IMR-90 (cell line): ENCODE measurements at regions not wholly inside any gene's neighbourhood (a gene's known extent, or its start where the extent isn't known, plus 50 kb on each side); places are given as distances from the start of the nearest gene placed in this dataset.

ENCODE experiments used
- CEBPB ChIP-seq: IDR thresholded peaks from 2 replicates; pipeline ENCODE4 v1.6.1; 2012; ENCODE audit warnings: low read depth, low read length, improper control_type of control experiment
- CTCF ChIP-seq: conservative IDR thresholded peaks from 2 replicates; pipeline ENCODE4 v1.5.1; 2012; ENCODE audit warnings: mild to moderate bottlenecking, low read depth, low read length, improper control_type of control experiment
- MAZ ChIP-seq: IDR thresholded peaks from 2 replicates; pipeline ENCODE4 v1.6.1; 2012; ENCODE audit warnings: low read depth, mild to moderate bottlenecking, low read length, improper control_type of control experiment, moderate library complexity, borderline replicate concordance
- POLR2A ChIP-seq: IDR thresholded peaks from 2 replicates; pipeline ENCODE4 v1.6.1; 2012; ENCODE audit warnings: mild to moderate bottlenecking, low read depth, low read length
- USF2 ChIP-seq: fragments of 150-350 bp; IDR thresholded peaks from 2 replicates; pipeline ENCODE4 v1.6.1; 2017; ENCODE audit warnings: mild to moderate bottlenecking, antibody characterized with exemption, low read length, low read depth

GRCh38 chr3:110569073-110569472 lies 502.5 kb upstream of the NECTIN3 start:
- TF ChIP-seq POLR2A (no peak), USF2 (no peak), CEBPB (no peak), CTCF (no peak), MAZ (no peak)
